ENCODE measurements at regions not wholly inside any gene's neighbourhood (a gene's known extent, or its start where the extent isn't known, plus 50 kb on each side); places are given as distances from the start of the nearest gene placed in this dataset.

DNA sequence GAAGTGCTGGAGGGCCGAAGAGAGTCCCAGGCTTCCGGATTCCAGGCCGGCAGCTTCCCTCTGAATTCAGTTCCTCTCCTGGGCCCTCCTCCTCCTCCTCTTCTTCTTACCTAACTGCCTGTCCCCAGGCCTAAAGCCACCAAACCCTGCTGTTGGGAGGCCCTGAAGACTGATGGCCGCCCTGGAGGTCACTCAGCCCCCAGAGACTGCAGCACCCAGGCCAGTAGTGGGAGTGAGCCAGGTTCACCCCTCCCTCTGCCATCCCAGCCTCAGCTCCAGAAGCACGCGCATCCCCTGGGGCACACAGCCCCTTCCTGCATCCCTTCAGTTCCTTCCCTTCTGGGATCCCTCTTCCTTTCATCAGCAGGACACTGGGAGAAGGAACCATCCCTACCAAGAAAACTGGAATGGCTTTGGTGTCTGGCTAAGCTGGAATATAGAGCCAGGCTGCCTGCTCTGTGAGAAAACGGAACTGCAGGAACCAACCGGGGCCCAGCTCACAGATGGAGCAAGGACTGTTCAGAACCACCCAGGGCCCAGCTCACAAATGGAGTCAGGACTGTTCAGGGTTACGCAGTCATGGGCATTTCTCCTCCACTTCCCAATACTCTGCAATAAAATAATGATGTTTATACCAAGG, 127.4 kb downstream of the NDUFA10 start:
- no peak overlapping the region for H3K4me3 ChIP-seq
- no peak overlapping the region for H3K4me2 ChIP-seq
- H3K79me2 ChIP-seq (replicated peaks; ENCODE audit: insufficient read depth): no peaks in the 10 kb centered on the region
- no peaks in the 10 kb centered on the region for H4K20me1 ChIP-seq (replicated peaks; ENCODE audit: insufficient read depth)
- TF ChIP-seq NANOG (IDR thresholded peaks at IDR 0.05; ENCODE audit: borderline replicate concordance): no peak
- H3K4me1 ChIP-seq (ENCODE audit: insufficient read depth): peaks cover 21% of the 10 kb centered on the region
- H3K9me3 Mint-ChIP-seq: peaks cover 8% of the 10 kb centered on the region
- H3F3A ChIP-seq (replicated peaks; ENCODE audit: low read depth): no peaks in the 10 kb centered on the region
- peaks cover 13% of the 10 kb centered on the region for H3K27me3 Mint-ChIP-seq (ENCODE audit: insufficient read depth, low read depth, poor library complexity)
- peaks cover 11% of the 10 kb centered on the region for H3K9me2 ChIP-seq (ENCODE audit: insufficient read depth)
- ATAC-seq (no peak; the same call in 2 of the 3 replicates), DNase-seq (ENCODE audit: low spot score) (no peak)
- H3K27me3 ChIP-seq (ENCODE audit: insufficient read depth): no peaks in the 10 kb centered on the region
- H3K36me3 Mint-ChIP-seq (ENCODE audit: low read depth): peaks cover 3% of the 10 kb centered on the region; the same call in 1 of the 3 replicates
- H3K36me3 ChIP-seq (ENCODE audit: insufficient read depth): no peaks in the 10 kb centered on the region
- H3K4me1 Mint-ChIP-seq: peaks cover 25% of the 10 kb centered on the region
- no peak overlapping the region for H3K27ac ChIP-seq (ENCODE audit: low read depth)
- H3K4me3 Mint-ChIP-seq: no peak overlapping the region
- H3K27ac Mint-ChIP-seq: no peak overlapping the region; the same call in 1 of the 2 replicates
- H2AFZ ChIP-seq: 0 out of 2 replicates have a peak overlapping the region, but pooled peaks have one; percentile 23

DNA sequence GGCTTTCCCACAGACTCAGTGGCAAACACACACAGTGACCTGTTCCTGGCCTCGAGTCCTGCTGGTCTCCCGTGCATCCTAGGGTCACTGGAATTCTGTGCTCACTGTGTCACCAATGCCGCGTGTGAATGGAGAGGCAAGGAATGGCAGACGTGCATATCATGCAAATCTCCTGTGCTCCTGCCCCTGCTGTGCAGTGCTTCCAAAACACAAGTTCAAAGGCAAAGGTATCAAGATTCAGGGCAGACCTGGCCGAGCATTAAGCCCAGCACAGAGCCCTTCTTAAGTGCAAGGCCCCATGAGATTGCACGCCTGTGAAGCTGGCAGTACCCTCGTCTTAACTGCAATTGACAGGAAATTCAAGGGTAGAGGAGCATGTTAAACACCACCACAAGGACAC, 129.1 kb downstream of the NDUFA10 start:
- Mint-ChIP-seq H3K27ac (no peak overlapping the region), H3K36me3 (ENCODE audit: low read depth) (peaks cover 3% of the 10 kb centered on the region; the same call in 1 of the 3 replicates), H3K9me3 (peaks cover 8% of the 10 kb centered on the region), H3K4me3 (no peak overlapping the region), H3K27me3 (ENCODE audit: insufficient read depth, low read depth, poor library complexity) (peaks cover 17% of the 10 kb centered on the region), H3K4me1 (peaks cover 14% of the 10 kb centered on the region)
- H3K27ac ChIP-seq (ENCODE audit: low read depth): no peak overlapping the region
- peaks cover 9% of the 10 kb centered on the region; the same call in 1 of the 2 replicates for H3K4me1 ChIP-seq (ENCODE audit: insufficient read depth)
- H3F3A ChIP-seq (replicated peaks; ENCODE audit: low read depth): no peaks in the 10 kb centered on the region
- no peaks in the 10 kb centered on the region for H3K27me3 ChIP-seq (ENCODE audit: insufficient read depth)
- H4K20me1 ChIP-seq (replicated peaks; ENCODE audit: insufficient read depth): no peaks in the 10 kb centered on the region
- peaks cover 5% of the 10 kb centered on the region for H3K9me2 ChIP-seq (ENCODE audit: insufficient read depth)
- no peak overlapping the region for H3K4me2 ChIP-seq
- H3K36me3 ChIP-seq (ENCODE audit: insufficient read depth): no peaks in the 10 kb centered on the region
- H3K79me2 ChIP-seq (replicated peaks; ENCODE audit: insufficient read depth): no peaks in the 10 kb centered on the region
- H2AFZ ChIP-seq: no peak overlapping the region
- peak; percentile 58 for DNase-seq (ENCODE audit: low spot score)
- H3K4me3 ChIP-seq: no peak overlapping the region
- peak; percentile 73 for ATAC-seq
- no peak for TF ChIP-seq ZNF114 (CRISPR knock-in tag; IDR thresholded peaks at IDR 0.05)
- TF ChIP-seq JUNB (IDR thresholded peaks at IDR 0.05; ENCODE audit: unreplicated experiment): no peak
- no peak for TF ChIP-seq POLR2AphosphoS5 (IDR thresholded peaks at IDR 0.05; ENCODE audit: low read depth)
- TF ChIP-seq, protein P1, sequence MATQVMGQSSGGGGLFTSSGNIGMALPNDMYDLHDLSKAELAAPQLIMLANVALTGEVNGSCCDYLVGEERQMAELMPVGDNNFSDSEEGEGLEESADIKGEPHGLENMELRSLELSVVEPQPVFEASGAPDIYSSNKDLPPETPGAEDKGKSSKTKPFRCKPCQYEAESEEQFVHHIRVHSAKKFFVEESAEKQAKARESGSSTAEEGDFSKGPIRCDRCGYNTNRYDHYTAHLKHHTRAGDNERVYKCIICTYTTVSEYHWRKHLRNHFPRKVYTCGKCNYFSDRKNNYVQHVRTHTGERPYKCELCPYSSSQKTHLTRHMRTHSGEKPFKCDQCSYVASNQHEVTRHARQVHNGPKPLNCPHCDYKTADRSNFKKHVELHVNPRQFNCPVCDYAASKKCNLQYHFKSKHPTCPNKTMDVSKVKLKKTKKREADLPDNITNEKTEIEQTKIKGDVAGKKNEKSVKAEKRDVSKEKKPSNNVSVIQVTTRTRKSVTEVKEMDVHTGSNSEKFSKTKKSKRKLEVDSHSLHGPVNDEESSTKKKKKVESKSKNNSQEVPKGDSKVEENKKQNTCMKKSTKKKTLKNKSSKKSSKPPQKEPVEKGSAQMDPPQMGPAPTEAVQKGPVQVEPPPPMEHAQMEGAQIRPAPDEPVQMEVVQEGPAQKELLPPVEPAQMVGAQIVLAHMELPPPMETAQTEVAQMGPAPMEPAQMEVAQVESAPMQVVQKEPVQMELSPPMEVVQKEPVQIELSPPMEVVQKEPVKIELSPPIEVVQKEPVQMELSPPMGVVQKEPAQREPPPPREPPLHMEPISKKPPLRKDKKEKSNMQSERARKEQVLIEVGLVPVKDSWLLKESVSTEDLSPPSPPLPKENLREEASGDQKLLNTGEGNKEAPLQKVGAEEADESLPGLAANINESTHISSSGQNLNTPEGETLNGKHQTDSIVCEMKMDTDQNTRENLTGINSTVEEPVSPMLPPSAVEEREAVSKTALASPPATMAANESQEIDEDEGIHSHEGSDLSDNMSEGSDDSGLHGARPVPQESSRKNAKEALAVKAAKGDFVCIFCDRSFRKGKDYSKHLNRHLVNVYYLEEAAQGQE (IDR thresholded peaks at IDR 0.05; ENCODE audit: unreplicated experiment): no peak
- TF ChIP-seq, protein P2, sequence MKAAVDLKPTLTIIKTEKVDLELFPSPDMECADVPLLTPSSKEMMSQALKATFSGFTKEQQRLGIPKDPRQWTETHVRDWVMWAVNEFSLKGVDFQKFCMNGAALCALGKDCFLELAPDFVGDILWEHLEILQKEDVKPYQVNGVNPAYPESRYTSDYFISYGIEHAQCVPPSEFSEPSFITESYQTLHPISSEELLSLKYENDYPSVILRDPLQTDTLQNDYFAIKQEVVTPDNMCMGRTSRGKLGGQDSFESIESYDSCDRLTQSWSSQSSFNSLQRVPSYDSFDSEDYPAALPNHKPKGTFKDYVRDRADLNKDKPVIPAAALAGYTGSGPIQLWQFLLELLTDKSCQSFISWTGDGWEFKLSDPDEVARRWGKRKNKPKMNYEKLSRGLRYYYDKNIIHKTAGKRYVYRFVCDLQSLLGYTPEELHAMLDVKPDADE (IDR thresholded peaks at IDR 0.05): no peak
- no peak for TF ChIP-seq EZH2 (IDR thresholded peaks at IDR 0.05; ENCODE audit: low read depth, unreplicated experiment)
- TF ChIP-seq, protein P3, sequence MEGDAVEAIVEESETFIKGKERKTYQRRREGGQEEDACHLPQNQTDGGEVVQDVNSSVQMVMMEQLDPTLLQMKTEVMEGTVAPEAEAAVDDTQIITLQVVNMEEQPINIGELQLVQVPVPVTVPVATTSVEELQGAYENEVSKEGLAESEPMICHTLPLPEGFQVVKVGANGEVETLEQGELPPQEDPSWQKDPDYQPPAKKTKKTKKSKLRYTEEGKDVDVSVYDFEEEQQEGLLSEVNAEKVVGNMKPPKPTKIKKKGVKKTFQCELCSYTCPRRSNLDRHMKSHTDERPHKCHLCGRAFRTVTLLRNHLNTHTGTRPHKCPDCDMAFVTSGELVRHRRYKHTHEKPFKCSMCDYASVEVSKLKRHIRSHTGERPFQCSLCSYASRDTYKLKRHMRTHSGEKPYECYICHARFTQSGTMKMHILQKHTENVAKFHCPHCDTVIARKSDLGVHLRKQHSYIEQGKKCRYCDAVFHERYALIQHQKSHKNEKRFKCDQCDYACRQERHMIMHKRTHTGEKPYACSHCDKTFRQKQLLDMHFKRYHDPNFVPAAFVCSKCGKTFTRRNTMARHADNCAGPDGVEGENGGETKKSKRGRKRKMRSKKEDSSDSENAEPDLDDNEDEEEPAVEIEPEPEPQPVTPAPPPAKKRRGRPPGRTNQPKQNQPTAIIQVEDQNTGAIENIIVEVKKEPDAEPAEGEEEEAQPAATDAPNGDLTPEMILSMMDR (conservative IDR thresholded peaks at IDR 0.05; ENCODE audit: low read depth in 2 of 2): no peak
- no peak for TF ChIP-seq ZNF331 (CRISPR knock-in tag; IDR thresholded peaks at IDR 0.05; ENCODE audit: low read depth)
- no peak for TF ChIP-seq NANOG (IDR thresholded peaks at IDR 0.05; ENCODE audit: borderline replicate concordance)
